ENCODE measurements at regions not wholly inside any gene's neighbourhood (a gene's known extent, or its start where the extent isn't known, plus 50 kb on each side); places are given as distances from the start of the nearest gene placed in this dataset.
A peak's percentile ranks its signal among the peaks of the same experiment; 100 is the strongest.

DNA sequence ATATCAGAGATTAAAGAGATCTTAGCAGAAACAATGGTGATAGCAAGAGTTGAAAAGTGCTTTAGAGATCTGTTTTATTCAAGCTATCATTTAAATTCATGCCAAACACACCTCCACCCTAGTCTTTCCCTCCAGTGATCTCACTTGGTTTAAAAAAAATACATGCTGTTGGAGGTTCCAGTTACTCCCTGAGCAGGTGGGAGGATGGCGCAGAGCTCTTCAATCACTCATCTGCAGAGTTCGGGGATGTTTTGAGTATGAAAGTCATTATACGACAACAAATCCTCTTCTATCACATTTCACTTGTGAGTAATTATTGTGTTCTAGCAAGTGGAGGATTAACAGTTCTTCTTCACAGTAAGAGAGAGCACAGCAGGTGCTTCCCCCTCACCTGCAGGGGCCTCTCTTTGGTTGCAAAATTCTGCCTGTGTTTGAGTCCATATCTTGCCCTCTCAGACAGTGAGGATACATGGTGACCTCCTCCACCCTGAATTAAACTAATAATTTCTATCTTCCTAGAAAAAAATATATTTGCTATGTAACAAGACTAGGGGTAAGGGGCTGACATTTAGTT is 376.7 kb downstream of the LIG4 start:
- H3K27me3 ChIP-seq (ENCODE audit: low read length): no peaks in the 10 kb centered on the region
- no peaks in the 10 kb centered on the region for H4K20me1 ChIP-seq (ENCODE audit: low read length)
- H3K4me2 ChIP-seq (ENCODE audit: low read length): no peak overlapping the region
- no peaks in the 10 kb centered on the region for H3K9me3 ChIP-seq (ENCODE audit: low read length)
- no peak overlapping the region for H3K4me3 ChIP-seq (ENCODE audit: low read length)
- no peaks in the 10 kb centered on the region for H3K36me3 ChIP-seq (ENCODE audit: low read depth, low read length)
- intact Hi-C loops (cut with micrococcal nuclease): no loop called here
- H3K4me1 ChIP-seq (ENCODE audit: insufficient read depth, low read length): peaks cover 38% of the 10 kb centered on the region
- ChIA-PET CTCF (no interaction called here), POLR2A (ENCODE audit: unreplicated experiment) (no interaction called here)
- H3K9ac ChIP-seq (ENCODE audit: low read length): no peak overlapping the region
- H3F3A ChIP-seq (ENCODE audit: low read length, unreplicated experiment): no peaks in the 10 kb centered on the region
- no peaks in the 10 kb centered on the region for H3K79me2 ChIP-seq (ENCODE audit: low read length)
- no peak for DNase-seq
- no peak overlapping the region for H2AFZ ChIP-seq (ENCODE audit: low read length)
- no TSS peak for BruUV-seq (replicated peaks)
- no peak for TF ChIP-seq EZH2phosphoT487 (IDR thresholded peaks at IDR 0.05; ENCODE audit: borderline replicate concordance, low read length)
- no peak for TF ChIP-seq EZH2 (IDR thresholded peaks at IDR 0.05; ENCODE audit: low read length, unreplicated experiment)
- TF ChIP-seq, protein P1, sequence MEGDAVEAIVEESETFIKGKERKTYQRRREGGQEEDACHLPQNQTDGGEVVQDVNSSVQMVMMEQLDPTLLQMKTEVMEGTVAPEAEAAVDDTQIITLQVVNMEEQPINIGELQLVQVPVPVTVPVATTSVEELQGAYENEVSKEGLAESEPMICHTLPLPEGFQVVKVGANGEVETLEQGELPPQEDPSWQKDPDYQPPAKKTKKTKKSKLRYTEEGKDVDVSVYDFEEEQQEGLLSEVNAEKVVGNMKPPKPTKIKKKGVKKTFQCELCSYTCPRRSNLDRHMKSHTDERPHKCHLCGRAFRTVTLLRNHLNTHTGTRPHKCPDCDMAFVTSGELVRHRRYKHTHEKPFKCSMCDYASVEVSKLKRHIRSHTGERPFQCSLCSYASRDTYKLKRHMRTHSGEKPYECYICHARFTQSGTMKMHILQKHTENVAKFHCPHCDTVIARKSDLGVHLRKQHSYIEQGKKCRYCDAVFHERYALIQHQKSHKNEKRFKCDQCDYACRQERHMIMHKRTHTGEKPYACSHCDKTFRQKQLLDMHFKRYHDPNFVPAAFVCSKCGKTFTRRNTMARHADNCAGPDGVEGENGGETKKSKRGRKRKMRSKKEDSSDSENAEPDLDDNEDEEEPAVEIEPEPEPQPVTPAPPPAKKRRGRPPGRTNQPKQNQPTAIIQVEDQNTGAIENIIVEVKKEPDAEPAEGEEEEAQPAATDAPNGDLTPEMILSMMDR (conservative IDR thresholded peaks at IDR 0.05; ENCODE audit: low read depth, low read length): no peak
- no peaks in the 10 kb centered on the region for H3K9me2 ChIP-seq (replicated peaks; ENCODE audit: low read length)
- ATAC-seq: no peak
- H3K27ac ChIP-seq (ENCODE audit: low read length): no peak overlapping the region

DNA sequence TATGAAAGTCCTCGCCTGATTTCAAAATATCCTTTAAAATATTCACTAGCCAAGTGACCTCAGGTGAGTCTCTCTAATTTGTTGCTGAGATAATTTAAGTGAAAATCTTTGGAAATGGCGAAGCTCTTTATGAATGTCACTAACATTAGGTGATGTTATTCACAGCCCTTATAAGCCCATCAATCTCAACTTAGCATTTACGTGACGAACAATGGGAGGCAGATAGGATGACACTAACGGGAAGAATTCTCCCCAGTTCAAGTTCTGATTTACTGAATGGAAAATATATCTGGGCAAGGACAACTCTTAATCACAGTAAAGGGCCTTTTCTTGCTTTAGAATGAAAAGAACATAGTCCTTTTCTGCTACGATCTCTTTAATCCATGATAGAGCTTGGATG is 378.7 kb downstream of the LIG4 start:
- Histone ChIP-seq H3F3A (ENCODE audit: low read length, unreplicated experiment) (no peaks in the 10 kb centered on the region), H3K4me3 (ENCODE audit: low read length) (no peak overlapping the region), H4K20me1 (ENCODE audit: low read length) (no peaks in the 10 kb centered on the region), H3K9me3 (ENCODE audit: low read length) (no peaks in the 10 kb centered on the region), H3K9ac (ENCODE audit: low read length) (no peak overlapping the region), H3K79me2 (ENCODE audit: low read length) (no peaks in the 10 kb centered on the region), H3K4me2 (ENCODE audit: low read length) (no peak overlapping the region), H3K36me3 (ENCODE audit: low read depth, low read length) (no peaks in the 10 kb centered on the region), H3K9me2 (replicated peaks; ENCODE audit: low read length) (no peaks in the 10 kb centered on the region), H2AFZ (ENCODE audit: low read length) (no peak overlapping the region), H3K27me3 (ENCODE audit: low read length) (no peaks in the 10 kb centered on the region), H3K27ac (ENCODE audit: low read length) (no peak overlapping the region), H3K4me1 (ENCODE audit: insufficient read depth, low read length) (peaks cover 23% of the 10 kb centered on the region)
- ChIA-PET CTCF (interaction anchor here (0.7 kb wide), 1 partner anchor 28 kb away, joined by 4 read pairs; no protein-coding TSS in a partner anchor), POLR2A (ENCODE audit: unreplicated experiment) (no interaction called here)
- DNase-seq: no peak
- TF ChIP-seq EZH2 (IDR thresholded peaks at IDR 0.05; ENCODE audit: low read length, unreplicated experiment): no peak
- no peak for TF ChIP-seq EZH2phosphoT487 (IDR thresholded peaks at IDR 0.05; ENCODE audit: borderline replicate concordance, low read length)
- TF ChIP-seq, protein P1 (conservative IDR thresholded peaks at IDR 0.05; ENCODE audit: low read depth, low read length): no peak
- no TSS peak for BruUV-seq (replicated peaks)
- intact Hi-C loops (cut with micrococcal nuclease): no loop called here
- no peak for ATAC-seq

DNA sequence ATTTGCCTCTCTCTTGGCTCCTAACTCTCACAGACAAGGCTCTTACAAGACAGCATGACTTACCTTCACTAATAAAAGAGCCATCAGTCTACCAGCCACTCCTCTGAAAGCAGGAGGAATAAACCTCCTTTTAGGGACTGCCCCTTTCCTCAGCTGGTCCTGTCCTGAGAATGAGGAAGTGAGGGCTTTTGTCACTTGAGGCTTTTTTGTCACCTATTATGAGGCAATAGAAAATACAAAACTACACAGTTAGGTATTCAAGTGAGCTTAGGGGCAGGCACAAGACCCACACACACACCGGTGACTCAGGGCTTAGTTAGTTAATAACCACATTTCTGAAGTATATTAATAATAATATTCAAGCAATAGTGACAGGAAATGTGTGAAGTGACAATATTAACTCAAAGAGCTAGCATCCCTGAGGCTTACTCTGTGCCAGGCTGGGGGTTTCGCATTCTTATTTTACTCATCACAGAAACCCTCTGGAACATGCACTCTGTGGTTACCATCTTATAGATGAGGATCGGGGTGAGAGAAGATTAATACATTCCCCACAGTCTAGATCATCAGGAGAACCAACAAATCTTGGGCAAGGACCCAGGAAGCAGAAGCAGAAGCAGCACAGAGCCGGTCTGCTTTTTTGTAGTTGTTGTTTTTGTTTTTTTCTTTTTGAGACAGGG is 379.9 kb downstream of the LIG4 start:
- Histone ChIP-seq H4K20me1 (ENCODE audit: low read length) (no peaks in the 10 kb centered on the region), H3K4me3 (ENCODE audit: low read length) (peak overlapping the region; percentile 52), H3K4me1 (ENCODE audit: insufficient read depth, low read length) (peaks cover 23% of the 10 kb centered on the region), H3K9me3 (ENCODE audit: low read length) (no peaks in the 10 kb centered on the region), H3K9ac (ENCODE audit: low read length) (0 out of 2 replicates have a peak overlapping the region, but pooled peaks have one; percentile 10), H2AFZ (ENCODE audit: low read length) (no peak overlapping the region), H3K27me3 (ENCODE audit: low read length) (no peaks in the 10 kb centered on the region), H3K9me2 (replicated peaks; ENCODE audit: low read length) (no peaks in the 10 kb centered on the region), H3K27ac (ENCODE audit: low read length) (peak overlapping the region; percentile 71), H3K79me2 (ENCODE audit: low read length) (no peaks in the 10 kb centered on the region), H3K36me3 (ENCODE audit: low read depth, low read length) (no peaks in the 10 kb centered on the region), H3F3A (ENCODE audit: low read length, unreplicated experiment) (no peaks in the 10 kb centered on the region), H3K4me2 (ENCODE audit: low read length) (peak overlapping the region; percentile 80)
- intact Hi-C loops (cut with micrococcal nuclease): loop anchor here (1.0 kb wide), 1 partner anchor 15 kb away; no protein-coding TSS in a partner anchor
- no peak for TF ChIP-seq EZH2 (IDR thresholded peaks at IDR 0.05; ENCODE audit: low read length, unreplicated experiment)
- TF ChIP-seq EZH2phosphoT487 (IDR thresholded peaks at IDR 0.05; ENCODE audit: borderline replicate concordance, low read length): no peak
- TF ChIP-seq, protein P1 (conservative IDR thresholded peaks at IDR 0.05; ENCODE audit: low read depth, low read length): no peak
- no TSS peak for BruUV-seq (replicated peaks)
- ChIA-PET CTCF (interaction anchor here (0.6 to 1.4 kb wide), 2 partner anchors 86 to 320 kb away, joined by 3 read pairs; no protein-coding TSS in a partner anchor), POLR2A (ENCODE audit: unreplicated experiment) (interaction anchor here (0.7 kb wide), 1 partner anchor 37 kb away, joined by 5 read pairs; no protein-coding TSS in a partner anchor)
- peak; percentile 97 for ATAC-seq
- DNase-seq: peak; percentile 92

Measured in PC-3 (cell line).